HG03575 (cell line): ENCODE measurements at regions not wholly inside any gene's neighbourhood (a gene's known extent, or its start where the extent isn't known, plus 50 kb on each side); places are given as distances from the start of the nearest gene placed in this dataset.

ENCODE experiments used
- ATAC-seq: cut with Tn5 transposase; IDR thresholded peaks from one replicate; pipeline ENCODE4 v1.9.1; 2021; ENCODE audit not compliant: unreplicated experiment, insufficient number of reproducible peaks, low FRiP score; ENCODE audit errors: extremely low read depth

GRCh38 chr5:125294844-125295243 is 548.4 kb upstream of the ZNF608 start:
- no peak for ATAC-seq

- ATAC-seq: no peak
These were observed 549.0 kb upstream of the ZNF608 start for GRCh38 chr5:125295405-125295872.

GRCh38 chr5:125298258-125298657 is 551.8 kb upstream of the ZNF608 start:
- no peak for ATAC-seq

GRCh38 chr5:125298746-125299379 is 552.4 kb upstream of the ZNF608 start:
- ATAC-seq: no peak

GRCh38 chr5:125301711-125302110 is 555.3 kb upstream of the ZNF608 start:
- no peak for ATAC-seq

- no peak for ATAC-seq
These were observed 556.1 kb upstream of the ZNF608 start for GRCh38 chr5:125302577-125302976.

GRCh38 chr5:125306741-125307140 is 560.3 kb upstream of the ZNF608 start:
- no peak for ATAC-seq

- ATAC-seq: no peak
These were observed 564.3 kb upstream of the ZNF608 start for GRCh38 chr5:125310749-125311148.

GRCh38 chr5:125311743-125312142 is 565.3 kb upstream of the ZNF608 start:
- no peak for ATAC-seq

- no peak for ATAC-seq
These were observed 567.1 kb upstream of the ZNF608 start for GRCh38 chr5:125313555-125313954.

- no peak for ATAC-seq
These were observed 568.9 kb upstream of the ZNF608 start for GRCh38 chr5:125315306-125315705.

- no peak for ATAC-seq
These were observed 570.0 kb upstream of the ZNF608 start for GRCh38 chr5:125316391-125316790.

- ATAC-seq: no peak
These were observed 570.6 kb upstream of the ZNF608 start for GRCh38 chr5:125316915-125317535.

GRCh38 chr5:125317536-125317995 is 571.1 kb upstream of the ZNF608 start:
- no peak for ATAC-seq

GRCh38 chr5:125321654-125322053 is 575.2 kb upstream of the ZNF608 start:
- no peak for ATAC-seq

- ATAC-seq: no peak
These were observed 577.2 kb upstream of the ZNF608 start for GRCh38 chr5:125323613-125324012.

- no peak for ATAC-seq
These were observed 579.2 kb upstream of the ZNF608 start for GRCh38 chr5:125325488-125326149.

- ATAC-seq: no peak
These were observed 579.7 kb upstream of the ZNF608 start for GRCh38 chr5:125326150-125326510.

GRCh38 chr5:125327676-125328075 is 581.2 kb upstream of the ZNF608 start:
- no peak for ATAC-seq

GRCh38 chr5:125331987-125332598 is 585.7 kb upstream of the ZNF608 start:
- ATAC-seq: no peak
